NAMALWA (cell line): ENCODE measurements at regions not wholly inside any gene's neighbourhood (a gene's known extent, or its start where the extent isn't known, plus 50 kb on each side); places are given as distances from the start of the nearest gene placed in this dataset.
A peak's percentile ranks its signal among the peaks of the same experiment; 100 is the strongest.

Experiments used
- DNase-seq: peaks from one replicate; pipeline ENCODE4 v3.0.0-alpha.2; 2015; ENCODE audit warnings: low spot score

DNA sequence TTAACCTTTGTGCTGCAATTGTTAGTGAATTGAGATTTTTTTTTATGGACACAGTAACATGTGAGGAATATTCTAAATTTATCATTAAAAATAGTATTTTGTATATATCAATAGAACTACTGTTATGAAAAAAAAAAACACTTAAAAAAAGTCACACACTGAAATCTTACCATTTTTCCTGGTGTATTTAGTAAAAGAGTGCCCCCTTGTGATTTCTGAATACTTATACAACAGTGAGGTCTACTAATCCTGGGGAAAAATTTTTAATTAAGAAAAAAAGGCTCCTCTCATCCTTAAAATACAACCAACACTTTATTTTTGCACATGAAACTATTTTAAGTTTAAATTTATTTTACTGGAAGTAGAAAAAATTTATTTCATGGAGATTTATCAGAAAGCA lies 56.4 kb upstream of the SPOCK3 start:
- DNase-seq: peak; percentile 18

DNA sequence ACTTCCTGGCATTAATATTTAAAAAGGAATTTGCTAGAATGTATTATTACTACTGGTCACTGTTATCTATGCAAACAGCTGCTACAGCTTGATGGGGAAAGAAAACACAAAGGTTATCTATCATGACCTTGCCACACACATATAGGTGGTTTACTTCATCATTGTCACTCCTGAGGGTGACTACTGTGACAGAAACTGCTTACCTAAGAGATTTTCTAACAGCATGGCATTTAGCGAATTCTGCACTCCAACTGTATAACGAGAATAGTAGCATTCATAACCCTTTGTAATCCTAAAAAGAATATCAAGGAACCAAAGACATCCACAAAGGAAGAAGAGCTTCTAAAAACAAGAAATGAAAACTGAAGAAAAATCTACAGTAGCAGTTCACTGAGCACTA lies 74.6 kb upstream of the SPOCK3 start:
- no peak for DNase-seq

DNA sequence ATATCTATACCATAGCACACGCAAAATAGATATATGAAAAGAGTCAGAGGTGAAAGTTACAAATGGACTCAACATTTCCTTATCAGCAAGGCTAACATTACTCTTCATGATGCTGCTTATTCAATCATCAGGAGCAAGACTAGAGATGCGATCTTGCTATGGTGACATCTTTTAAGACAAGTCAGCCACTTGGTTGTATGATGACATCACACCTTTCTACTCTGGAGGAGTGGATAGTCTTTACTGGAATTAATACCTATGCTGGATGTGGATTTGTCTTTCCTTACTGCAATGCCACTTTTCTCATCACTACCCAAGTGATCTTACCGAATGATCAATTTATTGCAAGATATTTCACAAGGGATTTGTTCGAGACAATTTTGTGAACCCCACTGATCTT lies 87.0 kb upstream of the SPOCK3 start:
- no peak for DNase-seq

GRCh38 chr4:167339781-167340180 lies 105.5 kb upstream of the SPOCK3 start:
- DNase-seq: no peak

DNA sequence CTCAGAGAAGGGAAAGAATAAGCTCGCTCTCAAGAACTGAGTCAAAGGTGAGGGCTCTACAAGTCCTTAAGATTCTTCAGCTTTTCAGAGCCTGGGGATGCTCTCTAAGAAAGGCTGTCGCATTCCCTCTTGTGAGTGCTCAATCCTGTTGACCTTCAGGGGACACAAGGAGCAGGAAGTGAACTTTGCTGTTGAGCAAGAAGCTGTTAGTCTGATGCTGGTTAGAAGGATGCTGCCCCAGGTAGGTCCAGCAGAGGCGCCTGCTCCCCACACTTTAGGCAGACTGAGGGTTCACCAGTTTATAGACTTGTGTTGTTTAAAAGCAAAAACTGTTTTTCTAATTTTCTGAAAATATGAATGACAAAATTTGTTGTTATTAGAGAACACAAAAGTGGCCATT lies 125.4 kb upstream of the SPOCK3 start:
- DNase-seq: no peak

DNA sequence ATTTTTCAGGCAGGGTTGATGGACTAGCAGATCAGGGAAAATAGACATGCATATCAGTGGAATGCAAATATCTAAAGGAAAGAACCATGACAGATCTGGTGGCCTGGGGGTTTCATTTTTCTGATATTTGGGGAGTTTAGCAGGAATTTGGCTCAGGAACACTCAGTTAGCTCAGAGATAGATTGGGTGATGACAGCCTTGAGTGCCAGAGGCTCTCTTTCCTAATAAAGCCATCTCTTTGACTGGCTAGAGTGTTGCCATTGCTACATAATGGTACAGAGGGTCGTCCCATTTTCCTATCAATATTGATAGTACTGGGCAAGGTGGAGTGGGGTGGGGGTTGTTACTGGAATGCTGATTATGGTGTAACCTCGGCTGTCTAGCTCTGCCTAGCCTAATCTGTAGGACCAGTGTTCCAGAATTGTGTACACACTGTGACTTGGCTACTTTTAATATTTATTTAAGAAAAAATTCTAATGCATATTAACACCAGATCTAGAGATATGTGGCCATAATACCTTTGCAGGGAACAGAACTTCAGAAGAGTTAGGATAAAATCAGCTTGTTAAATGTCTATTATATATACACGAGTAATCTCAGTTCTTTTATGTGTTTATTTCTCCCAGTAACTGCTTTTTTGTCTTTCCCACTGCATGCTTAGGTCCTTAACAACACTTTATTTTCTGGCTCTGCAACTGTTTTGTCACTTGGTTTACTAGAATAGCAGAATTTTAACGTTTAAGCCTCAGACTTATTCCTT lies 145.0 kb upstream of the SPOCK3 start:
- no peak for DNase-seq

DNA sequence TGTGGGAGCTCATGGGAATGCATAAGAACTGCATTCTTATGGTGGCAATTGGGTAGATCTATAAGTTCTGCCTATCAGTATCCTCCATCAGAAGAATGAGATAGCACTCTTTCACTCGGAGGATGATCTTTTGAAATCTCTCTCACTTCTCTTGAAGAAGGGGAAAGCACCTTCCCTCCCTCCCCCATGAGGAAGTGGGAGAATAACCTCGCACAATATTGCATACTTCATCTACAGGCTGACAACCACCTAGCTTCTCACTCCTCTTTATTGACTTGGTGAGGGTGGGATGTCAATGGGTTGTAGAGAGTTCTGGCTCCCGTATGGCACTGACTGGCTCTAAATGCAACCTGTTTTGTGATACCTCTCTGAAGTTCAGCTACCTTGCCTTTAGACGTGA lies 146.7 kb upstream of the SPOCK3 start:
- DNase-seq: no peak

GRCh38 chr4:167383291-167383690 lies 149.0 kb upstream of the SPOCK3 start:
- no peak for DNase-seq

- DNase-seq: no peak
Measured at GRCh38 chr4:167397586-167397985, 163.3 kb upstream of the SPOCK3 start.

DNA sequence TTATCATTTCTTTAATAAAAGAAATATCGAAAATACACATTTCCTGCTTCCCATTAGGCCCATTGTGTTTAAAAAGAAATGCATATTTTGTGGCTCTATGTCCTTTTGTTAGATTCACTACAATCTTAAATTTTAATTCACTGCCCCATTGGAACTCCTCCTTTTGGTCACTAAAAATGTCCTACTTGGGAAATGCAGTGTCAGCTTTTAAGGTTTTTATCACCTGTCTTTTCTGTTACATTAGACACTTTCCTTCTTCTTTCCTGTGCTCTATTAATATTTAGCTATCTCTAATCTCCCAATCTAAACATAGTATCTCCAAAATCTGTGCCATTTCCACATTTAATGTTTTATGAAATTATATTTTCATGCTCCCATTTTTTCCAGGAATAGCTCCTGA lies 164.9 kb upstream of the SPOCK3 start:
- DNase-seq: no peak

- no peak for DNase-seq
Measured at GRCh38 chr4:167406181-167406580, 171.9 kb upstream of the SPOCK3 start.

- DNase-seq: no peak
Measured at GRCh38 chr4:167415461-167415860, 181.2 kb upstream of the SPOCK3 start.

- no peak for DNase-seq
Measured at GRCh38 chr4:167419468-167420140, 185.3 kb upstream of the SPOCK3 start.

GRCh38 chr4:167421201-167421600 lies 186.9 kb upstream of the SPOCK3 start:
- no peak for DNase-seq

- DNase-seq: no peak
Measured at GRCh38 chr4:167424341-167425256, 190.3 kb upstream of the SPOCK3 start.

- DNase-seq: no peak
Measured at GRCh38 chr4:167428156-167428555, 193.9 kb upstream of the SPOCK3 start.

DNA sequence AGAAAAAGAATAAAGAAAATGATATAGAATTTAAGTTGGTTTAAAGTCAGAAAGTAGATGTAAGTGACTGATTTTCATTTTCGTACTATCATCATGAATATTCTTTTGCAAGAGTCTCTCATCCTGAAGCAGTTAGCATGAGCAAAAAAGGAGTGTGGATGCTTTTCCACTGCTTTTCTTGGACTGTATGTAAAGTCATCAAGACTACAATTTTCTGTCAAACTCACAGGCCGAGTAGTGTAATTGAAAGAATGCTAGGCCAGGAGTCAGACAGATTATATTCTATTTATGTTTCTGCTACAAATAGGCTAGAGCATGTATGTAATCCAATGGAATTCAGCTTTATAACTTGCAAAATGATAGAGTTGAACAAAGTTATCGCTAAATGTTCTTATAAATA lies 197.1 kb upstream of the SPOCK3 start:
- DNase-seq: no peak

GRCh38 chr4:167435786-167436185 lies 201.5 kb upstream of the SPOCK3 start:
- DNase-seq: no peak

GRCh38 chr4:167443841-167444240 lies 209.5 kb upstream of the SPOCK3 start:
- no peak for DNase-seq

- DNase-seq: no peak
Measured at GRCh38 chr4:167452922-167453430, 218.7 kb upstream of the SPOCK3 start.

GRCh38 chr4:167456619-167457018 lies 222.3 kb upstream of the SPOCK3 start:
- no peak for DNase-seq

DNA sequence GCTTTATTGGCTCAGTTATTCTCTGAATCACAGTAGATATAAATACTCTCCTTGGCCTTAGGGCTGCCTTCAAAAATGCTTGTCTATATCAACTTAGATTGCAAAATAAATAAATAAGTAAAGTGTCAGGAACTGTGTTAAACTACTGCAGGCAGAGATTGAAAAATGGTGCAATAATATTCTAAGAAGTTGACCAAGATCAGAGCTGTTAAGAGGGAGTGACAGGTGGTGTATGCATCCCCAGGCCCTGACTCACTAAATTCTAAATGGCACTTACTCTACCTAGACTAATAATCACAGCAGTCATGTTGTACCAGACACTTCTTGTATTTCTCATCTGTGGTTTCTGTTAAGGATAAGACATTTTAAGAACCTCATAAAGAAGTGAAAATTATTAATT lies 235.1 kb upstream of the SPOCK3 start:
- DNase-seq: no peak

- DNase-seq: no peak
Measured at GRCh38 chr4:167475951-167476350, 241.7 kb upstream of the SPOCK3 start.
